Suprapubic skin (tissue), 3 donors: ENCODE measurements at regions not wholly inside any gene's neighbourhood (a gene's known extent, or its start where the extent isn't known, plus 50 kb on each side); places are given as distances from the start of the nearest gene placed in this dataset.

Experiments used
- CTCF ChIP-seq, 2 donors: fragments of 200-600 bp in 1 of 2; fragments of 450-650 bp in 1 of 2; sonication (generic) in 1 of 2; IDR thresholded peaks; one replicate each; pipeline ENCODE4 v1.5.1; 2016 to 2019; ENCODE audit warnings: antibody characterized with exemption in 2 of 2, mild to moderate bottlenecking in 1 of 2, moderate library complexity in 1 of 2
- EP300 ChIP-seq: sonication (generic); formaldehyde crosslinking; IDR thresholded peaks from one replicate; pipeline ENCODE4 v1.6.1; 2017; ENCODE audit warnings: antibody characterized with exemption
- POLR2A ChIP-seq, 2 donors: fragments of 450-650 bp; IDR thresholded peaks; one replicate each; pipeline ENCODE4 v1.6.1; 2017; ENCODE audit warnings: antibody characterized with exemption in 2 of 2, mild to moderate bottlenecking in 2 of 2, moderate library complexity in 2 of 2

GRCh38 chr13:103676329-103676728, 610.1 kb upstream of the SLC10A2 start:
- TF ChIP-seq CTCF (IDR thresholded peaks at IDR 0.05) (no peak), POLR2A (IDR thresholded peaks at IDR 0.05) (no peak), EP300 (no peak)
